Fibroblast of the aortic adventitia (primary cell): ENCODE measurements at regions not wholly inside any gene's neighbourhood (a gene's known extent, or its start where the extent isn't known, plus 50 kb on each side); places are given as distances from the start of the nearest gene placed in this dataset.

ENCODE experiments used
- DNase-seq: peaks from one replicate; pipeline ENCODE4 v3.0.0-alpha.2; 2010; ENCODE audit warnings: low read depth
- H3K4me3 ChIP-seq: 2 replicates; pipeline ENCODE4 v1.5.1; 2011; ENCODE audit warnings: low read depth, mild to moderate bottlenecking, control low read depth, low read length, moderate library complexity
- CTCF ChIP-seq: IDR thresholded peaks from 2 replicates; pipeline ENCODE4 v1.5.1; 2011; ENCODE audit warnings: mild to moderate bottlenecking, low read length, control low read depth, inconsistent platforms; ENCODE audit not compliant: insufficient read depth

- H3K4me3 ChIP-seq: no peak overlapping the region
- no peak for TF ChIP-seq CTCF
- no peak for DNase-seq
These were observed 719.4 kb upstream of the PTBP2 start for GRCh38 chr1:96002201-96002600.

GRCh38 chr1:96002969-96003964, 718.3 kb upstream of the PTBP2 start:
- TF ChIP-seq CTCF: no peak
- DNase-seq: no peak
- H3K4me3 ChIP-seq: no peak overlapping the region

GRCh38 chr1:96009831-96010434, 711.7 kb upstream of the PTBP2 start:
- no peak for DNase-seq
- TF ChIP-seq CTCF: no peak
- no peak overlapping the region for H3K4me3 ChIP-seq

- no peak for DNase-seq
- no peak for TF ChIP-seq CTCF
- H3K4me3 ChIP-seq: no peak overlapping the region
These were observed 710.0 kb upstream of the PTBP2 start for GRCh38 chr1:96011606-96012005.

GRCh38 chr1:96016219-96016618, 705.4 kb upstream of the PTBP2 start:
- no peak for DNase-seq
- no peak for TF ChIP-seq CTCF
- no peak overlapping the region for H3K4me3 ChIP-seq

- TF ChIP-seq CTCF: no peak
- H3K4me3 ChIP-seq: no peak overlapping the region
- no peak for DNase-seq
These were observed 701.2 kb upstream of the PTBP2 start for GRCh38 chr1:96020378-96020777.
